H1 (cell line): ENCODE measurements at regions not wholly inside any gene's neighbourhood (a gene's known extent, or its start where the extent isn't known, plus 50 kb on each side); places are given as distances from the start of the nearest gene placed in this dataset.

Source experiments
- BRCA1 ChIP-seq: IDR thresholded peaks from 2 replicates; pipeline ENCODE4 v1.6.1; 2012; ENCODE audit warnings: low read depth, low read length, improper control_type of control experiment
- KDM1A ChIP-seq: fragments of 200-600, 300-600 bp; sonication (generic); IDR thresholded peaks from 2 replicates; pipeline ENCODE4 v1.7.1; 2016; ENCODE audit warnings: mild to moderate bottlenecking, low read length, borderline replicate concordance
- TBP ChIP-seq: IDR thresholded peaks from 2 replicates; pipeline ENCODE4 v1.6.1; 2011; ENCODE audit warnings: low read depth, low read length, improper control_type of control experiment
- TCF12 ChIP-seq: IDR thresholded peaks from 2 replicates; pipeline ENCODE4 v1.6.1; 2011; ENCODE audit warnings: low read depth, mild to moderate bottlenecking, low read length
- ZNF274 ChIP-seq: IDR thresholded peaks from 2 replicates; pipeline ENCODE4 v1.7.0; 2012; ENCODE audit warnings: low read length, borderline replicate concordance; ENCODE audit errors: extremely low read depth

GRCh38 chr7:116434820-116435341, 64.7 kb upstream of the CAV2 start (continued):
- no peak for TF ChIP-seq KDM1A
- TF ChIP-seq ZNF274 = no peak
- TF ChIP-seq TBP = no peak
- TF ChIP-seq TCF12 = no peak
- no peak for TF ChIP-seq BRCA1
